LNCaP clone FGC (cell line): ENCODE measurements at regions not wholly inside any gene's neighbourhood (a gene's known extent, or its start where the extent isn't known, plus 50 kb on each side); places are given as distances from the start of the nearest gene placed in this dataset.

Experiments used
- DNase-seq: peaks from one replicate; pipeline ENCODE4 v3.0.0-alpha.2; 2011; ENCODE audit warnings: low read depth
- H3K4me3 ChIP-seq: 2 replicates; pipeline ENCODE4 v1.5.1; 2011; ENCODE audit warnings: mild to moderate bottlenecking, low read depth, low read length, control low read depth
- CTCF ChIP-seq: IDR thresholded peaks from 2 replicates; pipeline ENCODE4 v1.5.1; 2012; ENCODE audit warnings: mild to moderate bottlenecking; ENCODE audit not compliant: control insufficient read depth, insufficient read depth; ENCODE audit errors: extremely low read depth

DNA sequence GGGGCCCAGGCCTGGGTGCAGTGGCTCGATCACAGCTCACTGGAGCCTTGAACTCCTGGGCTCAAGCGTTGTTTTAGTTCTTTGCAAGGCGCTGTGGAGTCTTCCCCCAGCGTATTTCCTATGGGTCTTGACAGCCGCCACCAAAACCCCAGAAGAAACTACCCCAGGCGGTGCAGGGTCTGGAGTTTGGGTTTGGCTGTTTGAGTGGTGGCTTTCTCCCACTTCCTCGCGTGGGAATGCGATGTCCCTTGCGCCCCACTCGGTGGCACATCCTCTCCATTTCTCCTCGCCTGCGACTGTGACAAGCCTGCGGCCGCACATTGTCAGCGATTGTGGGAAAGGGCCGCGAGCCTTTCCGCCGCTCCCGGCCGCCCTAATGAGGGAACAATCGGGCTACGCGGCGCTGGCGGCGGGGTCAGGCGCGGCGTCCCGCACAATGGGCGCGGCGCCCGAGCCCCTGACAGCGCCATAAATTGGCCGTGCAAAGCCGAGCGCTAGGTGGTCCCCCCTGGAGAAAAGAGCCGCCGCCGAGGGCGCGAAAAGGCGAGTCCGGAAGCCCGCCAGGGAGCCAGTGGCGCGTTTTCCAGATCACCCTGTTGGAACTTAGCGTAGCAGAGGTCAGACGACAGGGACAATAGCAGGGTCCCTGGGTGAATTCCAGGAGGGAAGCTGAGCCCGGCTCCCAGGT lies 194.9 kb upstream of the POU3F3 start:
- no peak for DNase-seq
- no peak overlapping the region for H3K4me3 ChIP-seq
- no peak for TF ChIP-seq CTCF

DNA sequence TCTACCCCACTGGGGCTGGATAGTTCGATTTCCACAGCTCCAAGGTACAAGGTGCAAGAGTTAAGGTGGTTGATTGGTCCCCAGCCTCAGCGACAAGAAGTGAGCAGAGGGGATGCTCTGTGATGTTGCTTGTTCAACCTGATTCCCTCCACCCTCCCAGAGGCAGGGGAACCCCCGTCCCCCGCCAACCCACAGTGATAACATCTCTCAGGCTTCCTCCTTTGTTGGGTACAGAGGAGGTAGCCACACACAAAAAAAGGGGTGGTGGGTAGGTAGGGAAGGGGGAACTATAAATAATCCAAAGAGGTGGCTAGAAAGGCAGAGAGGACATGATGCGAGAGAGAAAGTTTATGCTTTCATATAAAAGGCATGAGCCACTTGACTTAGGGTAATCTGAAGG lies 192.9 kb upstream of the POU3F3 start:
- no peak for TF ChIP-seq CTCF
- no peak overlapping the region for H3K4me3 ChIP-seq
- no peak for DNase-seq

DNA sequence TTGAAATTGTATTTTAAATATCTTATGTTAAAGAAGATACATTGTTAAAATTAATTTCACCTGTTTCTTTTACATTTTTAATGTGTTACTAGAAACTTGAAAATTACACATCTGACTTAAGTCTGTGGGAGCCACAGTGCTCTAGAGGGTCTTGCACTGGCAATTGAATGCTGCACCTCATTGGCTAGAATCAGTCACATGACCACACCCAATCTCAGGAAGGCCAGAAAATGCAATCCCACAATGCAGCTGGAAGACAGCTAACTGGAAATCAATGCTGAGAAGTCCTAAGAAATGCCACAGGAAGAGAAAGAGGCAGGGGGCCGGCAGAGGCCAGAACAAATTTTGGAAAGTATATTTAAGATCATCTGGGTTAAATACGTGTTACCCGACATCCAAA lies 189.2 kb upstream of the POU3F3 start:
- no peak for TF ChIP-seq CTCF
- no peak overlapping the region for H3K4me3 ChIP-seq
- DNase-seq = no peak

GRCh38 chr2:104668631-104669030 lies 185.3 kb upstream of the POU3F3 start:
- DNase-seq = no peak
- no peak overlapping the region for H3K4me3 ChIP-seq
- no peak for TF ChIP-seq CTCF

DNA sequence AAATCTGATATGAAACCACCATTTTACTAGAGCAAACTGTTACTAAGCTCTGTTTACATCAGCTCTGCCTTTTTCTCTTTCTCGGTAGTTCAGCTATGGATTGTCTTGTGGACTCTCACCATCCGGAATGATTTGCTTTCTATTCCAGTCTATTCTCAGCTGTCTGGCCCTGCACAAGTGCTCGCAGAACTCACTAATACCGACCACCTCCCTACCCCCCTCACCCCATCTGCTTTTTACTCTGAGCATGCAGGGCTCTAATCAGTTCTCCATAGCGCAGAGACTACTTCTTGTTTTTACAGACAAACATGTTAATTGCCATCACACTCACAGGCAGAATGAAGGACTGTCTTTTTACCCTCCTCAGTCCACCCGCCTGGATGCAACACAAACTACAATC lies 180.7 kb upstream of the POU3F3 start:
- TF ChIP-seq CTCF = no peak
- H3K4me3 ChIP-seq = no peak overlapping the region
- DNase-seq = no peak

DNA sequence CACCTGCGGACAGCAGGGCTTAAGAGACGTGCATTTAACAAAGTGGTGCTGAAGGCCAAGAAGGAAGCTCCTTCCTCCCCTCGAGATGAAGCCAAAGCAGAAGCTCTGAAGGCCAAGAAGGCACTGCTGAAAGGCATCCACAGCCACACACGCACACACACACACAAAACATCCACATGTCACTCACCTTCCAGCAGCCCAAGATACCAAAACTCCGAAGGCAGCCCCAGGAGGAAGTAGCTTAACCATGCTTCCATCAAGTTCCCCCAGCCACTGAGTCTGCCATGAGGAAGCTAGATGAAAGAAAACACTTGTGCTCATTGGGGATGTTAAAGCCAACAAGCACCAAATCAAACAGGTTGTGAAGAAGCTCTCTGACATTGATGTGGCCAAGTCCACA lies 175.7 kb upstream of the POU3F3 start:
- H3K4me3 ChIP-seq = no peak overlapping the region
- no peak for TF ChIP-seq CTCF
- DNase-seq = no peak

- no peak for TF ChIP-seq CTCF
- H3K4me3 ChIP-seq = no peak overlapping the region
- peak; percentile 25 for DNase-seq
Measured at GRCh38 chr2:104685591-104685990, 168.3 kb upstream of the POU3F3 start.
